Colon (tissue), 2 donors: ENCODE measurements at regions not wholly inside any gene's neighbourhood (a gene's known extent, or its start where the extent isn't known, plus 50 kb on each side); places are given as distances from the start of the nearest gene placed in this dataset.
"Not testable (repeated sequence)": the region's sequence is repeated elsewhere in the genome, so short reads cannot be mapped to it uniquely, and the experiment has no call there.

Experiments
- FAIRE-seq: peaks from 2 replicates; lab custom pipeline; 2012; peaks lifted over from hg19 to GRCh38; lab: Jason Lieb, UNC
- donor health status: control.
- donor health status: control.

GRCh38 chr6:6482256-6482655 lies 106.3 kb upstream of the LY86 start:
- FAIRE-seq: no peak

- FAIRE-seq: no peak
Observed at GRCh38 chr6:6483168-6483567, 105.4 kb upstream of the LY86 start.

- FAIRE-seq: no peak
Observed at GRCh38 chr6:6483733-6484132, 104.8 kb upstream of the LY86 start.

GRCh38 chr6:6484681-6485080 lies 103.8 kb upstream of the LY86 start:
- no peak for FAIRE-seq

- FAIRE-seq: no peak
Observed at GRCh38 chr6:6486595-6486994, 101.9 kb upstream of the LY86 start.

GRCh38 chr6:6491761-6492160 lies 96.8 kb upstream of the LY86 start:
- no peak for FAIRE-seq

- no peak for FAIRE-seq
Observed at GRCh38 chr6:6492675-6493074, 95.8 kb upstream of the LY86 start.

GRCh38 chr6:6494139-6494538 lies 94.4 kb upstream of the LY86 start:
- not testable (repeated sequence) for FAIRE-seq

- FAIRE-seq: no peak
Observed at GRCh38 chr6:6494677-6495076, 93.8 kb upstream of the LY86 start.

GRCh38 chr6:6495851-6496250 lies 92.7 kb upstream of the LY86 start:
- no peak for FAIRE-seq

- FAIRE-seq: no peak
Observed at GRCh38 chr6:6497541-6497940, 91.0 kb upstream of the LY86 start.

GRCh38 chr6:6497976-6498375 lies 90.5 kb upstream of the LY86 start:
- no peak for FAIRE-seq

GRCh38 chr6:6503191-6503590 lies 85.3 kb upstream of the LY86 start:
- FAIRE-seq: no peak

GRCh38 chr6:6505111-6505510 lies 83.4 kb upstream of the LY86 start:
- no peak for FAIRE-seq

GRCh38 chr6:6508643-6509042 lies 79.9 kb upstream of the LY86 start:
- FAIRE-seq: no peak

- FAIRE-seq: no peak
Observed at GRCh38 chr6:6509284-6509683, 79.2 kb upstream of the LY86 start.

GRCh38 chr6:6512711-6513110 lies 75.8 kb upstream of the LY86 start:
- FAIRE-seq: no peak

GRCh38 chr6:6515691-6516607 lies 72.6 kb upstream of the LY86 start:
- FAIRE-seq: no peak

- FAIRE-seq: no peak
Observed at GRCh38 chr6:6516666-6517458, 71.7 kb upstream of the LY86 start.

GRCh38 chr6:6518631-6519427 lies 69.7 kb upstream of the LY86 start:
- FAIRE-seq: no peak

GRCh38 chr6:6521961-6522482 lies 66.5 kb upstream of the LY86 start:
- no peak for FAIRE-seq

GRCh38 chr6:6522709-6523108 lies 65.8 kb upstream of the LY86 start:
- FAIRE-seq: no peak
